HG02798 (cell line): ENCODE measurements at regions not wholly inside any gene's neighbourhood (a gene's known extent, or its start where the extent isn't known, plus 50 kb on each side); places are given as distances from the start of the nearest gene placed in this dataset.
"Not testable (repeated sequence)": the region's sequence is repeated elsewhere in the genome, so short reads cannot be mapped to it uniquely, and the experiment has no call there.

ENCODE experiments used
- ATAC-seq: cut with Tn5 transposase; IDR thresholded peaks from one replicate; pipeline ENCODE4 v1.9.1; 2021; ENCODE audit warnings: mild to moderate bottlenecking; ENCODE audit not compliant: unreplicated experiment, poor library complexity

DNA sequence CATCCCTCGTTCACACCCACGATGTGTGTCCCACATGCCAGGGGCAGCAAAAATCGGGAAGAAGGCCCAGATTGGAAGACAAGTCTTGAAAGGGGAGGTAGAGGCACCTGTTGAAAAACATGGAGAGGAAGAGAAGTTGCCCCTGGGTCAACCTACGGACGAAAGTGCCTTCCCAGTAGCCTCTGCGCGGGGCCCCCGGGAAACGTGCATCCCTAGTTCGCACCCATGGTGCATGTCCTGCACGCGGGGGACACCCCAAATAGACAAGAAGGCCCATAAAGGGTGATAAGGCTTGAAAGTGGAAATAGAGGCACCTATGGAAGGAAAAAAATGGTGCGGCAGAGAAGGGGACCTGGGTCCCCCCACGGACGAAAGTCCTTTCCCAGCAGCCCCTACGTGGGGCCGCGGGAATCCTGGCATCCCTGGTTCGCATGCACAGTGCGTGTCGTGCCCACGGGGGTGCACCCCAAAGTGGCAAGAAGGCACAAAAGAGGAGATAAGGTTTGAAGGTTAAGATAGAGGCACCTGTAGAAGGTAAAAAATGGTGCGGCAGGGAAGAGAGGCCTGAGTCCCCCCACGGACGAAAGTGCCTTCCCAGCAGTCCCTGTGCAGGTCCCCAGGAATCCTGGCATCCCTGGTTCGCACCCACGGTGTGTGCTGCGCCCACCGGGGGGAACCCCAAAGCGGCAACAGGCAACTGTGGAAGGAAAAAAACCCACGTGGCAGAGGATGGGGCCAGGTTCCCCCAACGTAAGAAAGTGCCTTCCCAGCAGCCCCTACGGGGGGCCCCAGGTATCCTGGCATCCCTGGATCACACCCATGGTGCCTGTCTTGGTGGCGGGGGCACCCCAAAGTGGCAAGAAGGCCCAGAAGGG, 278.3 kb downstream of the ALG10 start:
- ATAC-seq = no peak

DNA sequence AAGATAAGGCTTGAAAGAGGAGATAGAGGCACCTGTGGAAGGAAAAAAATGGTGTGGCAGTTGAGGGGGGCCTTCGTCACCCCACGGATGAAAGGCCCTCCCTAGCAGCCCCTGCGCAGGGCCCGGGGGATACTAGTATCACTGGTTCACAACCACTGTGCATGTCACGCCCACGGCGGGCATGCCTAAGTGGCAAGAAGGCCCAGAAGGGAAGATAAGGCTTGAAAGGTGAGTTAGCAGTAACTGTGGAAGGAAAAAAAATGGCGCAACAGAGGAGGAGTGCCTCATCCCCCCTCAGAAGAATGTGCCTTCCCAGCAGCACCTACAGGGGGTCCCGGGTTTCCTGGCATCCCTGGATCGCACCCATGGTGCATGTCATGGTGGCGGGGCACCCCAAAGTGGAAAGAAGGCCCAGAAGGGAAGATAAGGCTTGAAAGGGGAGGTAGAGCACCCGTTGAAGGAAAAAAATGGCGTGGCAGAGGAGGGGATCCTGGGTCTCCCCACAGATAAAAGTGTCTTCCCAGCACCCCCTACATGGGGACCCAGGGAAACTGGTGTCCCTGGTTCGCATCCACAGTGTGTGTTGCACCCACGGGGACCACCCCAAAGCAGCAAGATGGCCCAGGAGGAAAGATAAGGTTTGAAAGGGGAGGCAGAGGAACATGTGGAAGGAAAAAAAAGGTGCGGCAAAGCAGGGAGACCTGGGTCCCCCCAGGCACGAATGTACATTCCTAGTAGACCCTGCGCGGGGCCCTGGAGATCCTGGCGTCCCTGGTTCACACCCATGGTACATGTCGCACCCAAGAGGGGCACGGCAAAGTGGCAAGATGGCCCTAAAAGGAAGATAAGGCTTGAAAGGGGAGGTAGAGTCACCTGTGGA, 279.2 kb downstream of the ALG10 start:
- ATAC-seq = no peak

DNA sequence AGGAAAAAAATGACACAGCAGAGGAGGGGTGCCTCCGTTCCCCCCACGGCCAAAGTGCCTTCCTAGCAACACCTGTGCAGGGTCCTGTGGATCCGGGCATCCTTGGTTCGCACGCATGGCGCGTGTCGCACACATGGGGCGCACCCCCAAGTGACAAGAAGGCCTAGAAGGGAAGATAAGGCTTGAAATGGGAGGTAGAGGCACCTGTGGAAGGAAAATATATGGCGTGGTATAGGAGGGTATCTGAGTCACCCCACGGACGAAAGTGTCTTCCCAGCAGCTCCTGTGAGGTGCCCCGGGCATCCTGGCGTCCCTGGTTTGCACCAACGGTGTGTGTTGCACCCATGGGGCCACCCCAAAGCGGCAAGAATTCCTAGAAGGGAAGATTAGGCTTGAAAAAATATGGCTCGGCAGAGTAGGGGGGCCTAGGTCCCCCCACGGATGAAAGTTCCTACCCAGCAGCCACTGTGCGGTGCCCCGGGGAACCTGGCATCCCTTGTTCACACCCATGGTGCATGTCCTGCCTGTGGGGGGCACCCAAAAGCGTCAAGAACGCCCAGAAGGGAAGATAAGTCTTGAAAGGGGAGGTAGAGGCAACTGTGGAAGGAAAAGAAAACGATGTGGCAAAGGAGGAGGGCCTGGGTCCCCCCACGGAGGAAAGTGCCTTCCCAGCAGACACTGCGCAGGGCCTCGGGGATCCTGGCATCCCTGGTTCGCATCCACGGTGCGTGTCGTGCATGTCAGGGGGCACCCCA, 280.0 kb downstream of the ALG10 start:
- no peak for ATAC-seq

DNA sequence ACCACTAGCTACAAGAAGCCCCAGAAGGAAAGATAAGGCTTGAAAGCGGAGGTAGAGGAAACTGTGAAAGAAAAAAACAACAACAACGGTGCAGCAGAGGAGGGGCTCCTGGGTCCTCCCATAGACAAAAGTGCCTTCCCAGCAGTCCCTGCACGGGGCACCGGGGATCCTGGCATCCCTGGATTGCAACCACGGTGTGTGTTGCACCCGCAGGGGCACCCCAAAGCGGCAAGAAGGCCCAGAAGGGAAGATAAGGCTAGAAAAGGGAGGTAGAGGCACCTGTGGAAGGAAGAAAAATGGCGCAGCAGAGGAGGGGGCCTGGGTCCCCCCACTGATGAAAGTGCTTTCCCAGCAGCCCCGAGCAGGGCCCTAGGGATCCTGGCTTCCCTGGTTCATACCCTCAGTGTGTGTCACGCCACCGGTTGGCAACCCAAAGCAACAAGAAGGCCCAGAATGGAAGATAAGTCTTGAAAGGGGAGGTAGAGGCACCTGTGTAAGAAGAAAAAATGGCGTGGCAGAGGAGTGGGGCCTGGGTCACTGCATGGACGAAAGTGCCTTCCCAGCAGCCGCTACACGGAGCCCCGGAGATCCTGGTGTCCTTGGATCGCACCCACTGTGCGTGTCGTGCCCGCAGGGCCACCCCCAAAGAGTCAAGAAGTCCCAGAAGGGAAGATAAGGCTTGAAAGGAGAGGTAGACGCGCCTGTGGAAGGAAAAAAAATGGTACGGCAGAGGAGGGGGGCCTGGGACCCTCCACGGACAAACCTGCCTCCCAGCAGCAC, 281.0 kb downstream of the ALG10 start:
- ATAC-seq = no peak

DNA sequence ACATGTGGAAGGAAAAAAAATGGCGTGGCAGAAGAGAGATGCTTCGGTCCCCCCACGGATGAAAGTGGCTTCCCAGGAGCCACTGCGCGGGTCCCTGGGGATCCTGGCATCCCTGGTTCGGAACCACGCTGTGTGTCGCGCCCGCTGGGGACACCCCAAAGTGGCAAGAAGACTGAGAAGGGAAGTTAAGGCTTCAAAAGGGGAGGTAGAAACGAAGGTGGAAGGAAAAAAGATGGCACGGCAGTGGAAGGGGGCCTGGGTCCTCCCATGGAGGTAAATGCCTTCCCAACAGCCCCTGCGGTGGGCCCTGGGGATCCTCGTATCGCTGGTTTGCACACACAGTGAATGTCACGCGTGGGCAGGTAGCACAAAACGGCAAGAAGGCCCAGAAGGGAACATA, 281.7 kb downstream of the ALG10 start:
- no peak for ATAC-seq

DNA sequence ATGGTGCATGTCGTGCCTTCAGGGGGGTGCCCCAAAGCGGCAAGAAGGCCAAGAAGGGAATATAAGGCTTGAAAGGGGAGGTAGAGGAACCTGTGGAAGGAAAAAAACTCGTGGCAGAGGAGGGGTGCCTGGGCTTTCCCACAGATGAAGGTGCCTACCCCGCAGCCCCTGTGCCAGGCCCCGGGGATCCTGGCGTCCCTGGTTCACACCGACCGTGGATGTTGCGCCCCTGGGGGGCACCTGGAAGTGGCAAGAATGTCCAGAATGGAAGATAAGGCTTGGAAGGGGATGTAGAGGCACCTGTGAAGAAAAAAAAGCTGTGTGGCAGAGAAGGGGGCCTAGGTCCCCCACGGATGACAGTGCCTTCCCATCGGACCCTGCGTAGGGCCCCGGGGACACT, 282.2 kb downstream of the ALG10 start:
- ATAC-seq = no peak

DNA sequence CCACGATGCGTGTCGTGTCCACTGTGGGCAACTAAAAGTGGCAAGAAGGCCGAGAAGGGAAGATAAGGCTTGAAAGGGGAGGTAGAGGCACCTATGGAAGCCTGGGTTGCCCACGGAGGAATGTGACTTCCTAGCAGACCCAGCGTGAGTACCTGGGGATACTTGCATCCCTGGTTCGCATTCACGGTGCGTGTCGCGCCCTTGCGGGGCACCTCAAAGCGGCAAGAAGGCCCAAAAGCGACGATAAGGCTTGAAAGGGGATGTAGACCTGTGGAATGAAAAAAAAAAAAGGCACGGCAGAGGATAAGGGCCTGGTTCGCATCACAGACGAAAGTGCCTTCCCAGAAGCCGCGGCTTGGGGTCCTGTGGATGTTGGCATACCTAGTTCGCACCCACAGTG, 282.9 kb downstream of the ALG10 start:
- no peak for ATAC-seq

DNA sequence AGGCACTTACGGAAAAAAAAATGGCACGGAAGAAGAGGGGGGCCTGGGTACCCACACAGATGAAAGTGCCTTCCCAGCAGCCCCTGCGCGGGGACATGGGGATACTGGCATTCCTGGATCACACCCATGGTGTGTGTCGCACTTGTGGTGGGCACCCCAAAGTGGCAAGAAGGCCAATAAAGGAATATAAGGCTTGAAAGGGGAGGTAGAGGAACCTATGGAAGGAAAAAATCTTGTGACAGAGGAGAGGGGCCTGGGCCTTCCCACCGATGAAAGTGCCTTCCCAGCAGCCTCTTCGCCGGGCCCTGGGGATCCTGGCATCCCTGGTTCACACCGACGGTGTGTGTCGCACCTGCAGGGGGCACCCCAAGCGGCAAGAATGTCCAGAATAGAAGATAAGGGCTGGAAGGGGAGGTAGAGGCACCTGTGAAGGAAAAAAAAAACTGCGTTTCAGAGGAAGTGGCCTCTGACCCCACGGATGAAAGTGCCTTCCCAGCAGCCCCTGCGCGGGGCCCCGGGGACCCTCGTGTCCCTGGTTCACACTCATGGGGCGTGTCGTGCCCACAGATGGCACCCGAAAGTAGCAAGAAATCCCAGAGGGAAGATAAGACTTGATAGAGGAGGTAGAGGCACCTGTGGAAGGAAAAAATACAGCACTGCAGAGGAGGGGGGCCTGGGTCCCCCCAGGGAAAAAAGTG, 284.0 kb downstream of the ALG10 start:
- no peak for ATAC-seq

DNA sequence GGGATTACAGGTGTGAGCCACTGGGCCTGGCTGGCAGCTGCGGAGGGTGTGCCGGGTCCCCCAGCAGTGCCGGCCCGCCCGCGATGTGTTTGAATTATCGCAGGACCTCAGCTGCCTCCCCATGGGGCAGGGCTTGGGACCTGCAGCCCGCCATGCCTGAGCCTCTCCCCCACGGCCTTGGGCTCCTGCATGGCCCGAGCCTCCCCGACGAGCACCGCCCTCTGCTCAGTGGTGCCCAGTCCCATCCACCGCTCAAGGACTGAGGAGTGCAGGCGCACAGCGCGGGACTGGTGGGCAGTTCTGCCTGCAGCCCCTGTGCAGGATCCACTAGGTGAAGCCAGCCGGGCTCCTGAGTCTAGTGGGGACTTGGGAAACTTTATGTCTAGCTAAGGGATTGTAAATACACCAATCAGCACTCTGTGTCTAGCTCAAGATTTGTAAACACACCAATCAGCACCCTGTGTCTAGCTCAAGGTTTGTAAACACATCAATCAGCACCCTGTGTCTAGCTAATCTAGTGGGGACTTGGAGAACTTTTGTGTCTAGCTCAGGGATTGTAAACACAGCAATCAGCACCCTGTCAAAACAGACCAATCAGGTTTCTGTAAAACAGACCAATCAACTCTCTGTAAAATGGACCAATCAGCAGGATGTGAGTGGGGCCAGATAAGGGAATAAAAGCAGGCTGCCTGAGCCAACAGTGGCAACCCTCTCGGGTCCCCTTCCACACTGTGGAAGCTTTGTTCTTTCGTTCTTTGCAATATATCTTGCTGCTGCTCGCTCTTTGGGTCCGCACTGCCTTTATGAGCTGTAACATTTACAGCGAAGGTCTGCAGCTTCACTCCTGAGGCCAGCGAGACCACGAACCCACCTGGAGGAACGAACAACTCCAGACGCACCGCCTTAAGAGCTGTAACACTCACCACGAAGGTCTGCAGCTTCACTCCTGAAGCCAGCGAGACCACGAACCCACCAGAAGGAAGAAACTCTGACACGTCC, 287.8 kb downstream of the ALG10 start:
- not testable (repeated sequence) for ATAC-seq

DNA sequence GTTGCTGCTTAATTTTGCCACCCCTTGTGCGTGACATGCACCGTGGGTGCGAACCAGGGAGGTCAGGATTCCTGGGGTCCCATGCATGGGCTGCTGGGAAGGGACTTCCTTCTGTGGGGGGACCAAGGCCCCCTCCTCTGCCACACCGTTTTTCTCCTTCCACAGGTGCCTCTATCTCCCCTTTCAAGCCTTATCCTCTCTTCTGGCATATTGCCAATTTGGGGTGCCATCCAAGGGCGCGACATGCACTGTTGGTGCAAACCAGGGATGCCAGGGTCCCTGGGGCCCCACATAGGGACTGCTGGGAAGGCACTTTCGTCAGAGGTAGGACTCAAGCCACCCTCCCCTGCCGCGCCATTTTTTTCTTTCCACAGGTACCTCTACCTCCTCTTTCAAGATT, 289.0 kb downstream of the ALG10 start:
- ATAC-seq = no peak

DNA sequence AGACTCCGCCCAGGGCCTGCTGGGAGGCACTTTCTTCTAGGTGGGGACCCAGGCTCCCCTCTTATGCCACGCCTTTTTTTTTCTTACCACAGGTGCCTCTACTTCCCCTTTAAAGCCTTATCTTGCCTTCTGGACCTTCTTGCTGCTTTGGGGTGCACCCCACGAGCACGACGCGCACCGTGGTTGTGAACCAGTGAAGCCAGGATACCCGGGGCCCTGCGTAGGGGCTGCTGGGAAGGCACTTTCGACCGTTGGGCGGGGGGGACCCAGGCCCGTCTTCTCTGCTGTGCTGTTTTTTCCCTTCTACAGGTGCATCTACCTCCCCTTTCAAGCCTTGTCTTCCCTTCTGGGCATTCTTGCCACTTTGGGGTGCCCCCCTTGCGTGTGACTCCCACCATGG, 305.4 kb downstream of the ALG10 start:
- ATAC-seq = no peak

DNA sequence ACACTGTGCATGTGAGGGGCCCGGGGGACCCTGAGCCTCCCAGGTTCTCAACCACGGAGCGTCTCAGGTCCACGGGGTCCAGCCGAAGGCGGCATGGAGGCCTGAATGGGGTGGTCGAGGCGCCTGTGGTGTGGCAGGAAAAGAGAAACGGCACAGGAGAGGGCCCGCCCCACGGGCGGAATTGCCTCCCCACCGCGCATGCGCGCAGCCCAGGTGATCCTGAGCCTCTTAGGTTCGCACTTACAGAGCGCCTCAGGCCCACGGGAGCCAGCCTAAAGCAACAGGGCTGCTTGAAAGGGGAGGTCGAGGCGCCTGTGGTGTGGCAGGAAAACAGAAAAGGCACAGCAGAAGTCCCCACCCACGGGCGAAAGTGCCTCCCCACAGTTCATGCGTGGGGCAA, 311.0 kb downstream of the ALG10 start:
- ATAC-seq = no peak

DNA sequence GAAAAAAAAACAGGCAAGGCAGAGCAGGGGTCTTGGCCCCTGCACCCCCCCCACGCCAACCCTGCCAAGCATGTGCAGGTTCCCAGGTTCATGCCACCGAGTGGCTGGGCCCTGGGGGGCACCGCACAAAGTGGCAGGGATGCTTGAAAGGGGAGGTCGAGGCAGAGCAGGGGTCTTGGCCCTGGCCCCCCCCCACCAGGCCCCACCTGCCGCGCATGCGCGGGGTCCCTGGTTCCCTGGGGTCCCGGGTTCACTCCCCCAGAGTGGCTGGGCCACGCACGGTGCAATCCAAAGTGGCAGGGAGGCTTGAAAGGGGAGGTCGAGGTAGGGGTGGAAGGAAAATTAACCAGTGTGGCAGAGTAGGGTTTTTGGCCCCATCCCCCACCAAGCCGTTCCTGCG, 312.2 kb downstream of the ALG10 start:
- no peak for ATAC-seq

DNA sequence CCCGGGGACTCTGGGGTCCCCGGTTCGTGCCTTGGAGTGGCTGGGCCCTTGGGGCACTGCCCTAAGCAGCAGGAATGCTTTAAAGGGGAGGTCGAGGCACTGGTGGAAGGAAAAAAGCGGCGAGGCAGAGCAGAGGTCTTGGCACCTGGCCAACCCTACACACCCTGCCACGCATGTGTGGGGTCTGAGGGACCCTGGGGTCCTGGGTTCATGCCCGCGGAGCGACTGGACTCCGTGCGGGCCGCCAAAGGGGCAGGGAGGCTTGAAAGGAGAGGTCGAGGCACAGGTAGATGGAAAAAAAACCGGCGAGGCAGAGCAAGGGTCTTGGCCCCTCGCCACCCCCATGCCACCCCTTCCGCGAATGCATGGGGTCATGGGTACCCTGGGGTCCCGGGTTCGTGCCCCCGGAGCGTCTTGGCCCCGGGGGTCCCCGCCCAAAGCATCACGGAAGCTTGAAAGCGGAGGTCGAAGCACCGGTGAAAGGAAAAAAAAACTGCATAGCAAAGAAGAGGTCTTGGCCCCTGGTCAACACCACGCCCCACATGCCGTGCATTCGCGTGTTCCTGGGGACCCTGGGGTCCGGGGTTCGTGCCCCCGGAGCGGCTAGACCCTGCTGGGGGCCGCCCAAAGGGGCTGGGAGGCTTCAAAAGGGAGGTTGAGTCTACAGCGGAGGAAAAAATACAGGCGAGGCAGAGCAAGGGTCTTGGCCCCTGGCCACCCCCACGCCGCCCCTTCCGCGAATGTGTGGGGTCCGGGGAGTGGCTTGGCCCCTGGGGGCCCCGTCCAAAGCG, 312.9 kb downstream of the ALG10 start:
- ATAC-seq = no peak

DNA sequence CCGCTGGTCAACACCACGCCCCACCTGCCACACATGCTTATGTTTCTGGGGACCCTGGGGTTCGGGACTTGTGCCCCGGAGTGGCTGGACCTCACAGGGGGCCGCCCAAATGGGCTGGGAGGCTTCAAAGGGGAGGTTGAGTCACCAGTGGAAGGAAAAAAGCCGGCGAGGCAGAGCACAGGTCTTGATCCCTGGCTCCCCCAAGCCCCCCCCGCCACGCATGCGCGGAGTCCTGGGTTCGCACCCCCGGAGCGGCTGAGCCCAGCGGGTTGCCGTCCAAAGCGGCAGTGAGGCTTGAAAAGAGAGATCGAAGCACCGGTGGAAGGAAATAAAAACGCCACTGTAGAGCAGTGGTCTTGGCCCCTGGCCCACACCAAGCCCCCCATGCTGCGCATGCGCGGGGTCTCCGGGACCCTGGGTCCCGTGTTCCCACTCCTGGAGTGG, 313.5 kb downstream of the ALG10 start:
- ATAC-seq = no peak

DNA sequence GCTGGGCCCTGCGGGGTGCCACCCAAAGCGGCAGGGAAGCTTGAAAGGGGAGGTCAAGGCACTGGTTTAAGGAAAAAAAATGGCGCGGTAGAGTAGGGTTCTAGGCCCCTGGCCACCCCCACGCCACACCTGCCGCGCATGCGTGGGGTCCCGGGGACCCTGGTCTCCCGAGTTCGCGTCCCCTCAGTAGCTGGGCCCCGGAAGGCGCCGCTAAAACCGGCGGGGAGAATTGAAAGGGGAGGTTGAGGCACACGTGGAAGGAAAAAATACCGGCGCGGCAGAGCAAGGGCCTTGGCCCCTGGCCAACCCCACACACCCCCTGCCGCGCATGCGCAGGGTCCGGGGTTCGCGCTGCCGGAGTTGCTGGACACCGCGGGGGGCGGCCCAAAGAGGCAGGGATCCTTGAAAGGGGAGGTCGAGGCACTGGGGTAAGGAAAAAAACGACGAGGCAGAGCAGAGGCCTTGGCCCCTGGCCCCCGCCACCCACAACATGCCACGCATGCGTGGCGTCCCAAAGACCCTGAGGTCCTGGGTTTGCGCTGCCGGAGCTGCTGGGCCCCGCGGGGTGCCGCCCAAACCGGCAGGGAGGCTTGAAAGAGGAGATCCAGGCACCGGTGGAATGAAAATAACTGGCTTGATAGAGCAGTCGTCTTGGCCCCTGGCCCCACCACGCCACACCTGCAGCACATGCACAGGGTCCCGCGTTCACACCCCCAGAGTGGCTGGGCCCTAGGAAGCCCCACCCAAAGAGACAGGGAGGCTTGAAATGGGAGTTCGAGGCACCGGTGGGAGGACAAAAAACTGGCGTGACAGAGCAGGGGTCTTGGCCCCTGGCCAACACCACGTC, 314.5 kb downstream of the ALG10 start:
- no peak for ATAC-seq

DNA sequence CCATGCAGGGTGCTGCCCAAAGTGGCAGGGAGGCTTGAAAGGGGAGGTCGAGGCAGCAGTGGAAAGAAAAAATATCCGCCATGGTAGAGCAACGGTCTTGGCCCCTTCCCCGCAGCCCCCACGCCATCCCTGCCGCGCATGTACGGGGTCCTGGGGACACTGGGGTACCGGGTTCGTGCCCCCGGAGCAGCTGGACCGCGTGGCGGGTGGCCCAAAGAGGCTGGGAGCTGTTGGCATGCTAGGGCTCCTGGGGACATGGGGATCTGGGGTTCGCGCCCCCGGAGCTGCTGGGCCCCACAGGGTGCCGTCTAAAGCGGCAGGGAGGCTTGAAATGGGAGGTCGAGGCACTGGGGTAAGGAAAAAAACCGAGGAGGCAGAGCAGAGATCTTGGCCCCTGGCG, 316.5 kb downstream of the ALG10 start:
- ATAC-seq = no peak
